Uterus (tissue), 3 donors: ENCODE measurements at regions not wholly inside any gene's neighbourhood (a gene's known extent, or its start where the extent isn't known, plus 50 kb on each side); places are given as distances from the start of the nearest gene placed in this dataset.

Experiments used
- DNase-seq, 2 donors: peaks; one replicate each; pipeline ENCODE4 v3.0.0-alpha.2; 2019 to 2020
- H3K27ac ChIP-seq, 2 donors: fragments of 200-600 bp; sonication (generic); 1 replicate in 1 of 2; 2 replicates in 1 of 2; pipeline ENCODE4 v1.5.1; 2016 to 2018
- H3K27me3 ChIP-seq, 2 donors: fragments of 200-600 bp; sonication (generic); one replicate each; pipeline ENCODE4 v1.5.1; 2018 to 2019; ENCODE audit warnings: control low read depth in 1 of 2
- H3K36me3 ChIP-seq, 2 donors: fragments of 200-600 bp; sonication (generic); one replicate each; pipeline ENCODE4 v1.5.1; 2019; ENCODE audit warnings: control low read depth in 1 of 2
- H3K4me1 ChIP-seq, 2 donors: fragments of 200-600 bp; sonication (generic); one replicate each; pipeline ENCODE4 v1.5.1; 2018 to 2019; ENCODE audit warnings: control low read depth in 1 of 2
- H3K4me3 ChIP-seq, 2 donors: fragments of 200-600 bp; sonication (generic); 1 replicate in 1 of 2; 2 replicates in 1 of 2; pipeline ENCODE4 v1.5.1; 2018 to 2019; ENCODE audit warnings: mild to moderate bottlenecking in 1 of 2
- H3K9me3 ChIP-seq, 2 donors: fragments of 200-600 bp; sonication (generic); one replicate each; pipeline ENCODE4 v1.5.1; 2019; ENCODE audit warnings: control low read depth in 1 of 2
- CTCF ChIP-seq, 4 experiments: fragments of 200-600 bp in 2 of 4; fragments of 450-650 bp in 2 of 4; sonication (generic) in 2 of 4; IDR thresholded peaks; one replicate each; pipeline ENCODE4 v1.5.1; 2016 to 2019; ENCODE audit warnings: antibody characterized with exemption in 4 of 4, mild to moderate bottlenecking in 2 of 4, moderate library complexity in 1 of 4
- POLR2A ChIP-seq, 2 donors: fragments of 450-650 bp; IDR thresholded peaks; one replicate each; pipeline ENCODE4 v1.6.1; 2016; ENCODE audit warnings: antibody characterized with exemption in 2 of 2, mild to moderate bottlenecking in 1 of 2, moderate library complexity in 1 of 2
- intact Hi-C: fragments of 100-400 bp; cut with DNase I; formaldehyde crosslinking; loops from one replicate; pipeline ENCODE4 v1.15.1; 2023; ENCODE audit warnings: low total_unique reads
- donor health status: DM: yes; HTN: yes; CAD: no.

GRCh38 chr14:81584495-81584894, 50.8 kb upstream of the SEL1L start:
- Histone ChIP-seq H3K36me3 (no peaks in the 10 kb centered on the region), H3K27me3 (no peaks in the 10 kb centered on the region), H3K9me3 (no peaks in the 10 kb centered on the region), H3K27ac (no peak overlapping the region), H3K4me1 (no peaks in the 10 kb centered on the region), H3K4me3 (no peak overlapping the region)
- intact Hi-C loops = no loop called here
- DNase-seq = no peak
- no peak for TF ChIP-seq CTCF (IDR thresholded peaks at IDR 0.05)
- no peak for TF ChIP-seq POLR2A (IDR thresholded peaks at IDR 0.05)

- no peak for DNase-seq
- H3K4me3 ChIP-seq = no peak overlapping the region
- H3K27ac ChIP-seq = no peak overlapping the region
- no peaks in the 10 kb centered on the region for H3K9me3 ChIP-seq
- no peaks in the 10 kb centered on the region for H3K4me1 ChIP-seq
- no peaks in the 10 kb centered on the region for H3K36me3 ChIP-seq
- intact Hi-C loops = no loop called here
- H3K27me3 ChIP-seq = no peaks in the 10 kb centered on the region
- TF ChIP-seq CTCF (IDR thresholded peaks at IDR 0.05) (no peak), POLR2A (IDR thresholded peaks at IDR 0.05) (no peak)
These were observed 55.9 kb upstream of the SEL1L start for GRCh38 chr14:81589381-81590065.

- Histone ChIP-seq H3K27ac (no peak overlapping the region), H3K27me3 (no peaks in the 10 kb centered on the region), H3K4me1 (no peaks in the 10 kb centered on the region), H3K36me3 (no peaks in the 10 kb centered on the region), H3K9me3 (no peaks in the 10 kb centered on the region), H3K4me3 (no peak overlapping the region)
- intact Hi-C loops = no loop called here
- TF ChIP-seq CTCF (IDR thresholded peaks at IDR 0.05) = no peak
- TF ChIP-seq POLR2A (IDR thresholded peaks at IDR 0.05) = no peak
- no peak for DNase-seq
These were observed 57.6 kb upstream of the SEL1L start for GRCh38 chr14:81591266-81591665.

GRCh38 chr14:81594012-81594411, 60.4 kb upstream of the SEL1L start:
- H3K4me1 ChIP-seq = no peaks in the 10 kb centered on the region
- no peaks in the 10 kb centered on the region for H3K36me3 ChIP-seq
- no peaks in the 10 kb centered on the region for H3K27me3 ChIP-seq
- H3K9me3 ChIP-seq = no peaks in the 10 kb centered on the region
- H3K27ac ChIP-seq = no peak overlapping the region
- no peak for DNase-seq
- no peak overlapping the region for H3K4me3 ChIP-seq
- intact Hi-C loops = no loop called here
- TF ChIP-seq POLR2A (IDR thresholded peaks at IDR 0.05) (no peak), CTCF (IDR thresholded peaks at IDR 0.05) (no peak)

- Histone ChIP-seq H3K27me3 (no peaks in the 10 kb centered on the region), H3K4me3 (no peak overlapping the region), H3K36me3 (no peaks in the 10 kb centered on the region), H3K9me3 (no peaks in the 10 kb centered on the region), H3K4me1 (no peaks in the 10 kb centered on the region), H3K27ac (no peak overlapping the region)
- DNase-seq = no peak
- TF ChIP-seq CTCF (IDR thresholded peaks at IDR 0.05) (no peak), POLR2A (IDR thresholded peaks at IDR 0.05) (no peak)
- intact Hi-C loops = no loop called here
These were observed 72.0 kb upstream of the SEL1L start for GRCh38 chr14:81605660-81606059.
